ENCODE measurements at regions not wholly inside any gene's neighbourhood (a gene's known extent, or its start where the extent isn't known, plus 50 kb on each side); places are given as distances from the start of the nearest gene placed in this dataset.
"Not testable (repeated sequence)": the region's sequence is repeated elsewhere in the genome, so short reads cannot be mapped to it uniquely, and the experiment has no call there.

GRCh38 chr10:105559333-105560097, 918.4 kb downstream of the SORCS3 start:
- TF ChIP-seq POLR2A (IDR thresholded peaks at IDR 0.05) (no peak), CTCF (IDR thresholded peaks at IDR 0.05) (no peak), POLR2AphosphoS5 (IDR thresholded peaks at IDR 0.05; ENCODE audit: insufficient read depth in 1 of 2, low read depth in 1 of 2) (no peak)
- Histone ChIP-seq H3K4me3 (no peak overlapping the region), H3K4me1 (no peaks in the 10 kb centered on the region), H3K27me3 (no peaks in the 10 kb centered on the region), H3K9me3 (no peaks in the 10 kb centered on the region), H3K27ac (no peak overlapping the region), H3K36me3 (no peaks in the 10 kb centered on the region)
- intact Hi-C loops (cut with DNase I), result no loop called here
- no peak for DNase-seq (ENCODE audit: extremely low spot score in 2 of 2)

- intact Hi-C loops (cut with DNase I); H3K27me3 ChIP-seq; H3K4me1 ChIP-seq; DNase-seq (ENCODE audit: extremely low spot score in 2 of 2); H3K9me3 ChIP-seq; H3K36me3 ChIP-seq; H3K4me3 ChIP-seq; H3K27ac ChIP-seq: not testable (repeated sequence)
These were observed 909.4 kb downstream of the SORCS3 start for GRCh38 chr10:105550453-105550852.

- intact Hi-C loops (cut with DNase I), result no loop called here
- no peak overlapping the region for H3K4me3 ChIP-seq
- TF ChIP-seq POLR2A (IDR thresholded peaks at IDR 0.05) (no peak), CTCF (IDR thresholded peaks at IDR 0.05) (no peak), POLR2AphosphoS5 (IDR thresholded peaks at IDR 0.05; ENCODE audit: insufficient read depth in 1 of 2, low read depth in 1 of 2) (no peak)
- no peak overlapping the region for H3K27ac ChIP-seq
- H3K27me3 ChIP-seq, result no peaks in the 10 kb centered on the region
- H3K36me3 ChIP-seq, result no peaks in the 10 kb centered on the region
- no peaks in the 10 kb centered on the region for H3K9me3 ChIP-seq
- no peak for DNase-seq (ENCODE audit: extremely low spot score in 2 of 2)
- no peaks in the 10 kb centered on the region for H3K4me1 ChIP-seq
These were observed 908.6 kb downstream of the SORCS3 start for GRCh38 chr10:105549731-105550130.

- no peak for DNase-seq (ENCODE audit: extremely low spot score in 2 of 2)
- Histone ChIP-seq H3K27ac (no peak overlapping the region), H3K4me1 (no peaks in the 10 kb centered on the region), H3K9me3 (no peaks in the 10 kb centered on the region), H3K36me3 (no peaks in the 10 kb centered on the region), H3K4me3 (no peak overlapping the region), H3K27me3 (no peaks in the 10 kb centered on the region)
- intact Hi-C loops (cut with DNase I), result no loop called here
- TF ChIP-seq POLR2A (IDR thresholded peaks at IDR 0.05) (no peak), CTCF (IDR thresholded peaks at IDR 0.05) (no peak), POLR2AphosphoS5 (IDR thresholded peaks at IDR 0.05; ENCODE audit: insufficient read depth in 1 of 2, low read depth in 1 of 2) (no peak)
These were observed 904.0 kb downstream of the SORCS3 start for GRCh38 chr10:105545101-105545500.

- intact Hi-C loops (cut with DNase I), result no loop called here
- DNase-seq (ENCODE audit: extremely low spot score in 2 of 2), result no peak
- Histone ChIP-seq H3K9me3 (no peaks in the 10 kb centered on the region), H3K36me3 (no peaks in the 10 kb centered on the region), H3K27ac (no peak overlapping the region), H3K27me3 (no peaks in the 10 kb centered on the region), H3K4me3 (no peak overlapping the region), H3K4me1 (no peaks in the 10 kb centered on the region)
- TF ChIP-seq CTCF (IDR thresholded peaks at IDR 0.05) (no peak), POLR2A (IDR thresholded peaks at IDR 0.05) (no peak), POLR2AphosphoS5 (IDR thresholded peaks at IDR 0.05; ENCODE audit: insufficient read depth in 1 of 2, low read depth in 1 of 2) (no peak)
These were observed 899.3 kb downstream of the SORCS3 start for GRCh38 chr10:105540381-105540780.
